Thoracic aorta (tissue), 2 donors: ENCODE measurements at regions not wholly inside any gene's neighbourhood (a gene's known extent, or its start where the extent isn't known, plus 50 kb on each side); places are given as distances from the start of the nearest gene placed in this dataset.

Experiments
- ATAC-seq: fragments of 150-250 bp; one replicate; pipeline ENCODE4 v1.8.0; 2017; ENCODE audit warnings: low read depth; ENCODE audit not compliant: insufficient number of reproducible peaks, low FRiP score
- DNase-seq: peaks from one replicate; pipeline ENCODE4 v3.0.0-alpha.2; 2020; ENCODE audit warnings: low spot score
- H3K27ac ChIP-seq, 2 donors: fragments of 200-600 bp; sonication (generic); 1 replicate in 1 of 2; 2 replicates in 1 of 2; pipeline ENCODE4 v1.5.1; 2016; ENCODE audit warnings: mild to moderate bottlenecking in 2 of 2, moderate library complexity in 2 of 2
- H3K27me3 ChIP-seq: fragments of 200-600 bp; sonication (generic); replicated peaks from 2 replicates; pipeline ENCODE4 v1.6.0; 2016; ENCODE audit warnings: mild to moderate bottlenecking; ENCODE audit not compliant: insufficient read depth
- H3K36me3 ChIP-seq: fragments of 200-600 bp; sonication (generic); one replicate; pipeline ENCODE4 v1.5.1; 2016
- H3K4me1 ChIP-seq, 2 donors: fragments of 200-600 bp; sonication (generic); 1 replicate in 1 of 2; 2 replicates in 1 of 2; pipeline versions ENCODE4 v1.5.1 to v1.6.0; 2016; ENCODE audit warnings: low read depth in 2 of 2, mild to moderate bottlenecking in 1 of 2; ENCODE audit not compliant: control insufficient read depth in 1 of 2
- H3K4me3 ChIP-seq: fragments of 200-600 bp; sonication (generic); 2 replicates; pipeline ENCODE4 v1.5.1; 2016; ENCODE audit warnings: mild to moderate bottlenecking
- H3K9me3 ChIP-seq: fragments of 200-600 bp; sonication (generic); 2 replicates; pipeline ENCODE4 v1.5.1; 2016
- CTCF ChIP-seq: fragments of 200-600 bp; sonication (generic); IDR thresholded peaks from one replicate; pipeline ENCODE4 v1.5.1; 2019; ENCODE audit warnings: antibody characterized with exemption

GRCh38 chr13:40056898-40057619, 401.6 kb downstream of the COG6 start:
- no peak for DNase-seq
- no peak overlapping the region for H3K27ac ChIP-seq
- no peaks in the 10 kb centered on the region for H3K9me3 ChIP-seq
- H3K4me3 ChIP-seq: no peak overlapping the region
- peaks cover 5 to 16% of the 10 kb centered on the region in 2 donors for H3K4me1 ChIP-seq
- H3K36me3 ChIP-seq: no peaks in the 10 kb centered on the region
- no peak for TF ChIP-seq CTCF
- no peak for ATAC-seq
- H3K27me3 ChIP-seq: no peaks in the 10 kb centered on the region

GRCh38 chr13:40058757-40059236, 403.3 kb downstream of the COG6 start:
- H3K4me3 ChIP-seq: no peak overlapping the region
- no peak for ATAC-seq
- DNase-seq: no peak
- H3K36me3 ChIP-seq: no peaks in the 10 kb centered on the region
- H3K27ac ChIP-seq: no peak overlapping the region
- H3K27me3 ChIP-seq: no peaks in the 10 kb centered on the region
- no peak for TF ChIP-seq CTCF
- H3K4me1 ChIP-seq: peaks cover 5 to 20% of the 10 kb centered on the region in 2 donors
- H3K9me3 ChIP-seq: no peaks in the 10 kb centered on the region

- TF ChIP-seq CTCF: no peak
- H3K27ac ChIP-seq: no peak overlapping the region
- no peak overlapping the region for H3K4me3 ChIP-seq
- DNase-seq (no peak), ATAC-seq (no peak)
- peaks cover 5 to 28% of the 10 kb centered on the region in 2 donors for H3K4me1 ChIP-seq
- H3K36me3 ChIP-seq: no peaks in the 10 kb centered on the region
- no peaks in the 10 kb centered on the region for H3K9me3 ChIP-seq
- H3K27me3 ChIP-seq: no peaks in the 10 kb centered on the region
These were observed 404.2 kb downstream of the COG6 start for GRCh38 chr13:40059540-40060232.

GRCh38 chr13:40060296-40061007, 405.0 kb downstream of the COG6 start:
- H3K9me3 ChIP-seq: no peaks in the 10 kb centered on the region
- H3K27ac ChIP-seq: no peak overlapping the region
- no peak overlapping the region for H3K4me3 ChIP-seq
- no peak for TF ChIP-seq CTCF
- ATAC-seq: no peak
- no peaks in the 10 kb centered on the region for H3K36me3 ChIP-seq
- H3K27me3 ChIP-seq: no peaks in the 10 kb centered on the region
- H3K4me1 ChIP-seq: peaks cover 5 to 31% of the 10 kb centered on the region in 2 donors
- peak; percentile 24 for DNase-seq
